C4-2B (cell line): ENCODE measurements at regions not wholly inside any gene's neighbourhood (a gene's known extent, or its start where the extent isn't known, plus 50 kb on each side); places are given as distances from the start of the nearest gene placed in this dataset.

Experiments
- ZFX ChIP-seq: fragments of 450-650 bp; IDR thresholded peaks from 2 replicates; pipeline ENCODE4 v1.6.1; 2017
- TF ChIP-seq, protein P1 (sequence below): fragments of 450-650 bp; conservative IDR thresholded peaks from 2 replicates; pipeline ENCODE4 v1.5.1; 2017; ENCODE audit warnings: mild to moderate bottlenecking

DNA sequence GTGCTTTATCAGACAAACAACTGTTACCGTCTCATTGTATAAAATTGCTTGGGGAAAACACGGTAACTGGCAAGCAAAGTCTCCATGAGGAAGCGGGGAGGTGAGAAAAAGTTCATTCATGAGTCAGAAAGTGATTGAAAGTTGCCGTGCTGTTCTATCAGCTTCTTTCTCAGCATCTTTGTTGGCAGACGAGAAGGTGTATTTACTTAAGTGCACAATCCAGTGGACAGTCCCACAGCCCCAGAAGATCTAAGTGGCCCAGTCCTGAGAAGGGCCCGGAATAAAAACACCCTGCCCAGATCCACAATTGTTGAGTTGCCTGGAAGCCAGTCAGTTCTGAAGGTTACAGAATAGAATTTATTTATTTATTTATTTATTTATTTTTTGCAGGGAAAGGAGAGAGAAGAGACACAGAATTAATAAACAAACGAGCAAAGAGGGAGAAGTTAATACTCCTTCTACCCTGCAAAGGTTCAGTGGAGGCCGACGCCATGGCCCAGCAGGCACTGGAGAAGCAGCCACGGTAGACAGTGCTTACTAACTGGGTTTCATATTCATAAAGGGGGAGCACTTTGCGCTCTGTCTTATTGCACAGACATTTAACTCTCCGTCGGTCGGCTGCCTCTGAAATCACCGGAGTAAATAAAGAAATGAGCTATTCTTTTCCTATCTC lies 676.0 kb upstream of the SALL3 start:
- TF ChIP-seq, protein P1, sequence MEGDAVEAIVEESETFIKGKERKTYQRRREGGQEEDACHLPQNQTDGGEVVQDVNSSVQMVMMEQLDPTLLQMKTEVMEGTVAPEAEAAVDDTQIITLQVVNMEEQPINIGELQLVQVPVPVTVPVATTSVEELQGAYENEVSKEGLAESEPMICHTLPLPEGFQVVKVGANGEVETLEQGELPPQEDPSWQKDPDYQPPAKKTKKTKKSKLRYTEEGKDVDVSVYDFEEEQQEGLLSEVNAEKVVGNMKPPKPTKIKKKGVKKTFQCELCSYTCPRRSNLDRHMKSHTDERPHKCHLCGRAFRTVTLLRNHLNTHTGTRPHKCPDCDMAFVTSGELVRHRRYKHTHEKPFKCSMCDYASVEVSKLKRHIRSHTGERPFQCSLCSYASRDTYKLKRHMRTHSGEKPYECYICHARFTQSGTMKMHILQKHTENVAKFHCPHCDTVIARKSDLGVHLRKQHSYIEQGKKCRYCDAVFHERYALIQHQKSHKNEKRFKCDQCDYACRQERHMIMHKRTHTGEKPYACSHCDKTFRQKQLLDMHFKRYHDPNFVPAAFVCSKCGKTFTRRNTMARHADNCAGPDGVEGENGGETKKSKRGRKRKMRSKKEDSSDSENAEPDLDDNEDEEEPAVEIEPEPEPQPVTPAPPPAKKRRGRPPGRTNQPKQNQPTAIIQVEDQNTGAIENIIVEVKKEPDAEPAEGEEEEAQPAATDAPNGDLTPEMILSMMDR, result no peak
- no peak for TF ChIP-seq ZFX
